ENCODE measurements at regions not wholly inside any gene's neighbourhood (a gene's known extent, or its start where the extent isn't known, plus 50 kb on each side); places are given as distances from the start of the nearest gene placed in this dataset.

- H3K36me3 Mint-ChIP-seq (ENCODE audit: insufficient read depth) = no peaks in the 10 kb centered on the region
- DNase-seq (no peak), ATAC-seq (no peak)
- H3K4me1 Mint-ChIP-seq (ENCODE audit: low read depth) = peaks cover 29% of the 10 kb centered on the region
- peaks cover 2% of the 10 kb centered on the region for H3K9me3 Mint-ChIP-seq
- no peak overlapping the region for H3K4me3 Mint-ChIP-seq
- no peaks in the 10 kb centered on the region for H3K27me3 Mint-ChIP-seq (ENCODE audit: low read depth)
Observed at GRCh38 chr7:157467496-157468212, 130.8 kb downstream of the DNAJB6 start.

- no peak for ATAC-seq
- no peak overlapping the region for H3K4me3 Mint-ChIP-seq
- peaks cover 2% of the 10 kb centered on the region for H3K36me3 Mint-ChIP-seq (ENCODE audit: insufficient read depth)
- peaks cover 31% of the 10 kb centered on the region for H3K4me1 Mint-ChIP-seq (ENCODE audit: low read depth)
- H3K9me3 Mint-ChIP-seq = peaks cover 9% of the 10 kb centered on the region
- no peaks in the 10 kb centered on the region for H3K27me3 Mint-ChIP-seq (ENCODE audit: low read depth)
- no peak for DNase-seq
Observed at GRCh38 chr7:157468221-157469111, 131.7 kb downstream of the DNAJB6 start.

GRCh38 chr7:157469181-157470016 lies 132.6 kb downstream of the DNAJB6 start:
- no peak for DNase-seq
- Mint-ChIP-seq H3K9me3 (peaks cover 9% of the 10 kb centered on the region), H3K27me3 (ENCODE audit: low read depth) (no peaks in the 10 kb centered on the region), H3K4me3 (no peak overlapping the region), H3K4me1 (ENCODE audit: low read depth) (peaks cover 34% of the 10 kb centered on the region), H3K36me3 (ENCODE audit: insufficient read depth) (peaks cover 2% of the 10 kb centered on the region)
- no peak for ATAC-seq

GRCh38 chr7:157470017-157470322 lies 133.2 kb downstream of the DNAJB6 start:
- no peaks in the 10 kb centered on the region for H3K27me3 Mint-ChIP-seq (ENCODE audit: low read depth)
- H3K4me3 Mint-ChIP-seq = no peak overlapping the region
- peaks cover 14% of the 10 kb centered on the region for H3K9me3 Mint-ChIP-seq
- DNase-seq = no peak
- H3K36me3 Mint-ChIP-seq (ENCODE audit: insufficient read depth) = peaks cover 2% of the 10 kb centered on the region
- no peak for ATAC-seq
- peaks cover 38% of the 10 kb centered on the region for H3K4me1 Mint-ChIP-seq (ENCODE audit: low read depth)

- H3K4me3 Mint-ChIP-seq = no peak overlapping the region
Observed at GRCh38 chr7:157470701-157471131, 133.9 kb downstream of the DNAJB6 start.

GRCh38 chr7:157471259-157472125 lies 134.7 kb downstream of the DNAJB6 start:
- Mint-ChIP-seq H3K4me3 (peak overlapping the region; percentile 34), H3K36me3 (ENCODE audit: insufficient read depth) (peaks cover 2% of the 10 kb centered on the region), H3K4me1 (ENCODE audit: low read depth) (peaks cover 42% of the 10 kb centered on the region), H3K27me3 (ENCODE audit: low read depth) (no peaks in the 10 kb centered on the region), H3K9me3 (peaks cover 17% of the 10 kb centered on the region)
- ATAC-seq = peak; percentile 69 to 73
- DNase-seq = no peak

More at GRCh38 chr7:157470701-157471131, 133.9 kb downstream of the DNAJB6 start:
- H3K36me3 Mint-ChIP-seq (ENCODE audit: insufficient read depth) = peaks cover 2% of the 10 kb centered on the region
- peaks cover 40% of the 10 kb centered on the region for H3K4me1 Mint-ChIP-seq (ENCODE audit: low read depth)
- ATAC-seq = no peak
- no peaks in the 10 kb centered on the region for H3K27me3 Mint-ChIP-seq (ENCODE audit: low read depth)
- no peak for DNase-seq
- H3K9me3 Mint-ChIP-seq = peaks cover 17% of the 10 kb centered on the region

- ATAC-seq = no peak
- H3K9me3 Mint-ChIP-seq = peaks cover 17% of the 10 kb centered on the region
- DNase-seq = no peak
- H3K4me1 Mint-ChIP-seq (ENCODE audit: low read depth) = peaks cover 47% of the 10 kb centered on the region
- H3K27me3 Mint-ChIP-seq (ENCODE audit: low read depth) = no peaks in the 10 kb centered on the region
- peaks cover 2% of the 10 kb centered on the region for H3K36me3 Mint-ChIP-seq (ENCODE audit: insufficient read depth)
- H3K4me3 Mint-ChIP-seq = no peak overlapping the region
Observed at GRCh38 chr7:157472311-157473050, 135.7 kb downstream of the DNAJB6 start.

GRCh38 chr7:157473051-157473569 lies 136.3 kb downstream of the DNAJB6 start:
- H3K4me3 Mint-ChIP-seq = no peak overlapping the region
- no peaks in the 10 kb centered on the region for H3K27me3 Mint-ChIP-seq (ENCODE audit: low read depth)
- peaks cover 53% of the 10 kb centered on the region for H3K4me1 Mint-ChIP-seq (ENCODE audit: low read depth)

GRCh38 chr7:157474685-157475084 lies 137.9 kb downstream of the DNAJB6 start:
- peaks cover 2% of the 10 kb centered on the region for H3K36me3 Mint-ChIP-seq (ENCODE audit: insufficient read depth)
- ATAC-seq (no peak), DNase-seq (no peak)
- peaks cover 65% of the 10 kb centered on the region for H3K4me1 Mint-ChIP-seq (ENCODE audit: low read depth)
- H3K9me3 Mint-ChIP-seq = peaks cover 17% of the 10 kb centered on the region
- H3K4me3 Mint-ChIP-seq = no peak overlapping the region
- no peaks in the 10 kb centered on the region for H3K27me3 Mint-ChIP-seq (ENCODE audit: low read depth)

More at GRCh38 chr7:157473051-157473569, 136.3 kb downstream of the DNAJB6 start:
- Mint-ChIP-seq H3K9me3 (peaks cover 17% of the 10 kb centered on the region), H3K36me3 (ENCODE audit: insufficient read depth) (peaks cover 2% of the 10 kb centered on the region)
- DNase-seq (no peak), ATAC-seq (no peak)

- no peaks in the 10 kb centered on the region for H3K27me3 Mint-ChIP-seq (ENCODE audit: low read depth)
- DNase-seq (no peak), ATAC-seq (no peak)
- H3K4me1 Mint-ChIP-seq (ENCODE audit: low read depth) = peaks cover 65% of the 10 kb centered on the region
- peaks cover 17% of the 10 kb centered on the region for H3K9me3 Mint-ChIP-seq
- H3K4me3 Mint-ChIP-seq = no peak overlapping the region
- H3K36me3 Mint-ChIP-seq (ENCODE audit: insufficient read depth) = peaks cover 2% of the 10 kb centered on the region
Observed at GRCh38 chr7:157475095-157475494, 138.3 kb downstream of the DNAJB6 start.

GRCh38 chr7:157475601-157476000 lies 138.8 kb downstream of the DNAJB6 start:
- H3K4me3 Mint-ChIP-seq = no peak overlapping the region
- no peaks in the 10 kb centered on the region for H3K27me3 Mint-ChIP-seq (ENCODE audit: low read depth)
- peaks cover 17% of the 10 kb centered on the region for H3K9me3 Mint-ChIP-seq
- DNase-seq (no peak), ATAC-seq (no peak)
- H3K4me1 Mint-ChIP-seq (ENCODE audit: low read depth) = peaks cover 63% of the 10 kb centered on the region
- H3K36me3 Mint-ChIP-seq (ENCODE audit: insufficient read depth) = peaks cover 2% of the 10 kb centered on the region

GRCh38 chr7:157476201-157476600 lies 139.4 kb downstream of the DNAJB6 start:
- no peak for ATAC-seq
- H3K9me3 Mint-ChIP-seq = peaks cover 17% of the 10 kb centered on the region
- H3K4me3 Mint-ChIP-seq = no peak overlapping the region
- no peaks in the 10 kb centered on the region for H3K27me3 Mint-ChIP-seq (ENCODE audit: low read depth)
- H3K36me3 Mint-ChIP-seq (ENCODE audit: insufficient read depth) = peaks cover 2% of the 10 kb centered on the region
- DNase-seq = no peak
- peaks cover 57% of the 10 kb centered on the region for H3K4me1 Mint-ChIP-seq (ENCODE audit: low read depth)
